MCF 10A (cell line): ENCODE measurements at regions not wholly inside any gene's neighbourhood (a gene's known extent, or its start where the extent isn't known, plus 50 kb on each side); places are given as distances from the start of the nearest gene placed in this dataset.

Source experiments
- BruUV-seq: library from RNA; stranded (reverse); fragments of 400-500 nt; replicated peaks from 2 replicates; lab custom pipeline; 2021; lab: Mats Ljungman, UMichigan
- CTCF ChIA-PET: fragments of 300-600 bp; sonication (Branson Sonifier 250); formaldehyde crosslinking; extraction: SDS; loops from one replicate; lab custom pipeline; 2021; ENCODE audit warnings: antibody characterized with exemption, inconsistent platforms; lab: Yijun Ruan, JAX
- POLR2A ChIA-PET: fragments of 300-600, 350-650 bp; sonication (Branson Sonifier 250); formaldehyde crosslinking; extraction: SDS; loops from one replicate; lab custom pipeline; 2020; ENCODE audit warnings: antibody characterized with exemption, inconsistent platforms; lab: Yijun Ruan, JAX
- DNase-seq: peaks from one replicate; pipeline ENCODE4 v3.0.0-alpha.2; 2018; ENCODE audit not compliant: unreplicated experiment
- H3K27ac Mint-ChIP-seq: one replicate; pipeline ENCODE4 v1.8.0; 2022; ENCODE audit warnings: mild to moderate bottlenecking, low read depth, mixed read lengths; ENCODE audit not compliant: unreplicated experiment
- H3K27me3 Mint-ChIP-seq: one replicate; pipeline ENCODE4 v1.8.0; 2022; ENCODE audit warnings: mixed read lengths; ENCODE audit not compliant: insufficient read depth, unreplicated experiment
- H3K36me3 Mint-ChIP-seq: one replicate; pipeline ENCODE4 v1.8.0; 2022; ENCODE audit warnings: mild to moderate bottlenecking, moderate library complexity, mixed read lengths; ENCODE audit not compliant: insufficient read depth, unreplicated experiment
- H3K4me1 Mint-ChIP-seq: one replicate; pipeline ENCODE4 v1.8.0; 2022; ENCODE audit warnings: mixed read lengths; ENCODE audit not compliant: insufficient read depth, unreplicated experiment
- H3K4me3 Mint-ChIP-seq: one replicate; pipeline ENCODE4 v1.8.0; 2022; ENCODE audit warnings: mild to moderate bottlenecking, moderate library complexity, mixed read lengths; ENCODE audit not compliant: unreplicated experiment
- H3K9me3 Mint-ChIP-seq: one replicate; pipeline ENCODE4 v1.8.0; 2022; ENCODE audit warnings: mixed read lengths; ENCODE audit not compliant: unreplicated experiment
- CTCF ChIP-seq: fragments of 200-600 bp; IDR thresholded peaks from one replicate; pipeline ENCODE4 v1.8.0; 2022; ENCODE audit warnings: antibody characterized with exemption, mild to moderate bottlenecking; ENCODE audit not compliant: unreplicated experiment
- intact Hi-C: fragments of 100-400 bp; cut with micrococcal nuclease; formaldehyde crosslinking; loops from 2 replicates; pipeline ENCODE4 v1.14.1; 2022

GRCh38 chr10:90602862-90603610 lies 254.8 kb downstream of the HTR7 start:
- no peaks in the 10 kb centered on the region for H3K36me3 Mint-ChIP-seq
- BruUV-seq, result no TSS peak
- peaks cover 14% of the 10 kb centered on the region for H3K9me3 Mint-ChIP-seq
- POLR2A ChIA-PET, result no interaction called here
- DNase-seq, result peak; percentile 81
- peaks cover 13% of the 10 kb centered on the region for H3K4me1 Mint-ChIP-seq
- no peak overlapping the region for H3K27ac Mint-ChIP-seq
- no peaks in the 10 kb centered on the region for H3K27me3 Mint-ChIP-seq
- CTCF ChIA-PET, result no interaction called here
- TF ChIP-seq CTCF, result no peak
- H3K4me3 Mint-ChIP-seq, result no peak overlapping the region
- intact Hi-C loops, result no loop called here

DNA sequence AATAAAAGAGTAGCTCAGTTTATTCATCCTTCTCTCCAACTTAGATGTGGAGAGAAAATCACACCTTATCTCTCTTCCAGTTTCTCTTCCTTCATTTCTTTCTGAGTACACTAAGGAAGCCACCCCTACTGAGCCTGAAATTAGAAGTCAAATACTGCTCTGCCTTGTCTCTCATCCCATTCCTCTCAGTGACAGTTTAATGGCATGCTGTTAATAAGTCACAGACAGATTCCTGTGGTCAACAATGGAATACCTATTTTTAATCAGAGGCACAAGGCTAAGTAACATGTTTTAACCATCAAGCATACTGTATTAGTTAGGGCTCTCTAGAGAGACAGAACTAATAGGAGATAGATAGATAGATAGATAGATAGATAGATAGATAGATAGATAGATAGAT lies 253.2 kb downstream of the HTR7 start:
- Mint-ChIP-seq H3K27me3 (no peaks in the 10 kb centered on the region), H3K4me3 (no peak overlapping the region), H3K36me3 (no peaks in the 10 kb centered on the region), H3K27ac (no peak overlapping the region), H3K4me1 (peaks cover 13% of the 10 kb centered on the region), H3K9me3 (peaks cover 14% of the 10 kb centered on the region)
- no TSS peak for BruUV-seq
- POLR2A ChIA-PET, result no interaction called here
- DNase-seq, result no peak
- CTCF ChIA-PET, result interaction anchor here (0.6 kb wide), 1 partner anchor 813 kb away, joined by 3 read pairs; no protein-coding TSS in a partner anchor
- intact Hi-C loops, result no loop called here
- TF ChIP-seq CTCF, result no peak

DNA sequence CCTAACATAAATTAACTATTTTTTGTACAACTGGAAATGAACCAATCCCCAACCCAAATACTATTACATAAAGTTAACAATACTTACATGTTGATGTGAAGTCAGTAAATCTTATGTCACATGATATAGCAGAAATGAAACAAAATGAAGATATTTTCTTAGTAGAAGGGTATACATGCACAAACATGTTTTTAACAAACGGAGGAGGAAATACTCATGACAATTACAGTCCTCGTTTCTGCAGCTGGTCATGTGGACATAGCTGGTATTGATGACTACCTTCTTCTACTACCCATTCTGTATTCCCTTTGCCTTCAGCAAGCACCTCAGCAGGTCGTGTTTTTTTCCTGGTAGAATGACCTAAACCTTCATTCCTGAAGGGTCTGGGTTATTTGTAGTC lies 252.3 kb downstream of the HTR7 start:
- POLR2A ChIA-PET, result no interaction called here
- no peak for DNase-seq
- intact Hi-C loops, result no loop called here
- BruUV-seq, result no TSS peak
- CTCF ChIA-PET, result interaction anchor here (0.9 kb wide), 1 partner anchor 8 kb away, joined by 3 read pairs; no protein-coding TSS in a partner anchor
- H3K4me1 Mint-ChIP-seq, result peaks cover 13% of the 10 kb centered on the region
- no peak overlapping the region for H3K4me3 Mint-ChIP-seq
- no peak overlapping the region for H3K27ac Mint-ChIP-seq
- no peaks in the 10 kb centered on the region for H3K36me3 Mint-ChIP-seq
- H3K27me3 Mint-ChIP-seq, result no peaks in the 10 kb centered on the region
- peaks cover 14% of the 10 kb centered on the region for H3K9me3 Mint-ChIP-seq
- no peak for TF ChIP-seq CTCF

GRCh38 chr10:90612276-90612675 lies 245.6 kb downstream of the HTR7 start:
- no TSS peak for BruUV-seq
- intact Hi-C loops, result no loop called here
- Mint-ChIP-seq H3K27me3 (peaks cover 8% of the 10 kb centered on the region), H3K4me1 (no peaks in the 10 kb centered on the region), H3K27ac (no peak overlapping the region), H3K36me3 (no peaks in the 10 kb centered on the region), H3K9me3 (peaks cover 2% of the 10 kb centered on the region), H3K4me3 (no peak overlapping the region)
- no peak for TF ChIP-seq CTCF
- ChIA-PET CTCF (no interaction called here), POLR2A (no interaction called here)
- no peak for DNase-seq
